HFFc6 (cell line): ENCODE measurements at regions not wholly inside any gene's neighbourhood (a gene's known extent, or its start where the extent isn't known, plus 50 kb on each side); places are given as distances from the start of the nearest gene placed in this dataset.

Experiments used
- DNase-seq: peaks from one replicate; pipeline ENCODE4 v3.0.0-alpha.2; 2018
- H3K27ac Mint-ChIP-seq: 2 replicates; pipeline ENCODE4 v1.8.0; 2020; ENCODE audit warnings: mild to moderate bottlenecking, mixed read lengths
- H3K27me3 Mint-ChIP-seq: 2 replicates; pipeline ENCODE4 v1.8.0; 2021; ENCODE audit warnings: mild to moderate bottlenecking, moderate library complexity, mixed read lengths; ENCODE audit not compliant: insufficient read depth
- H3K36me3 Mint-ChIP-seq: 2 replicates; pipeline ENCODE4 v1.8.0; 2021; ENCODE audit warnings: low read depth, mixed read lengths
- H3K4me1 Mint-ChIP-seq: 2 replicates; pipeline ENCODE4 v1.8.0; 2020; ENCODE audit warnings: low read depth, mixed read lengths
- H3K4me3 Mint-ChIP-seq: 2 replicates; pipeline ENCODE4 v1.8.0; 2020; ENCODE audit warnings: mild to moderate bottlenecking, moderate library complexity, mixed read lengths
- H3K9me3 Mint-ChIP-seq: 2 replicates; pipeline ENCODE4 v1.8.0; 2020; ENCODE audit warnings: mild to moderate bottlenecking, mixed read lengths
- CTCF ChIP-seq: fragments of 200-600 bp; sonication (generic); IDR thresholded peaks from 2 replicates; pipeline ENCODE4 v1.5.0; 2021; ENCODE audit warnings: antibody characterized with exemption, mild to moderate bottlenecking

GRCh38 chr10:44716470-44717015 is 194.6 kb upstream of the TMEM72 start:
- DNase-seq, result no peak
- H3K36me3 Mint-ChIP-seq, result no peaks in the 10 kb centered on the region
- H3K27ac Mint-ChIP-seq, result no peak overlapping the region
- no peak for TF ChIP-seq CTCF
- no peak overlapping the region for H3K4me3 Mint-ChIP-seq
- no peaks in the 10 kb centered on the region; the same call in none of the 2 replicates for H3K27me3 Mint-ChIP-seq
- no peaks in the 10 kb centered on the region for H3K9me3 Mint-ChIP-seq
- H3K4me1 Mint-ChIP-seq, result peaks cover 35% of the 10 kb centered on the region

- Mint-ChIP-seq H3K36me3 (peaks cover 6% of the 10 kb centered on the region; the same call in 1 of the 2 replicates), H3K4me1 (peaks cover 50% of the 10 kb centered on the region), H3K4me3 (peak overlapping the region; percentile 72), H3K27me3 (no peaks in the 10 kb centered on the region; the same call in 1 of the 2 replicates), H3K27ac (peak overlapping the region; percentile 91), H3K9me3 (peaks cover 6% of the 10 kb centered on the region; the same call in 1 of the 2 replicates)
- TF ChIP-seq CTCF, result no peak
- DNase-seq, result no peak
Measured at GRCh38 chr10:44723082-44723481, 188.1 kb upstream of the TMEM72 start.

- peak; percentile 90 for DNase-seq
- Mint-ChIP-seq H3K9me3 (peaks cover 6% of the 10 kb centered on the region; the same call in 1 of the 2 replicates), H3K27ac (peak overlapping the region; percentile 91), H3K4me3 (peak overlapping the region; percentile 72), H3K36me3 (peaks cover 6% of the 10 kb centered on the region; the same call in 1 of the 2 replicates), H3K4me1 (peaks cover 50% of the 10 kb centered on the region), H3K27me3 (no peaks in the 10 kb centered on the region; the same call in 1 of the 2 replicates)
- TF ChIP-seq CTCF, result no peak
Measured at GRCh38 chr10:44723619-44724325, 187.4 kb upstream of the TMEM72 start.

GRCh38 chr10:44724415-44725174 is 186.5 kb upstream of the TMEM72 start:
- no peak for TF ChIP-seq CTCF
- no peaks in the 10 kb centered on the region; the same call in 1 of the 2 replicates for H3K27me3 Mint-ChIP-seq
- peaks cover 50% of the 10 kb centered on the region for H3K4me1 Mint-ChIP-seq
- H3K36me3 Mint-ChIP-seq, result peaks cover 6% of the 10 kb centered on the region; the same call in 1 of the 2 replicates
- peak overlapping the region; percentile 91 for H3K27ac Mint-ChIP-seq
- H3K9me3 Mint-ChIP-seq, result peaks cover 6% of the 10 kb centered on the region; the same call in 1 of the 2 replicates
- peak overlapping the region; percentile 72 for H3K4me3 Mint-ChIP-seq
- peak; percentile 94 for DNase-seq

GRCh38 chr10:44725404-44725803 is 185.7 kb upstream of the TMEM72 start:
- H3K27ac Mint-ChIP-seq, result peak overlapping the region; percentile 91
- H3K36me3 Mint-ChIP-seq, result peaks cover 8% of the 10 kb centered on the region
- H3K27me3 Mint-ChIP-seq, result no peaks in the 10 kb centered on the region; the same call in 1 of the 2 replicates
- H3K9me3 Mint-ChIP-seq, result peaks cover 6% of the 10 kb centered on the region; the same call in 1 of the 2 replicates
- peak overlapping the region; percentile 72 for H3K4me3 Mint-ChIP-seq
- TF ChIP-seq CTCF, result no peak
- peak; percentile 26 for DNase-seq
- H3K4me1 Mint-ChIP-seq, result peaks cover 55% of the 10 kb centered on the region
